Lower leg skin (tissue), 3 donors: ENCODE measurements at regions not wholly inside any gene's neighbourhood (a gene's known extent, or its start where the extent isn't known, plus 50 kb on each side); places are given as distances from the start of the nearest gene placed in this dataset.

Experiments used
- POLR2A ChIP-seq, 2 donors: fragments of 450-650 bp; IDR thresholded peaks; one replicate each; pipeline ENCODE4 v1.6.1; 2016 to 2017; ENCODE audit warnings: antibody characterized with exemption in 2 of 2, mild to moderate bottlenecking in 1 of 2, moderate library complexity in 1 of 2
- TF ChIP-seq, protein P1 (sequence below), 3 donors: fragments of 450-650 bp; IDR thresholded peaks; one replicate each; pipeline ENCODE4 v1.5.1; 2016; ENCODE audit warnings: antibody characterized with exemption in 3 of 3, mild to moderate bottlenecking in 3 of 3, moderate library complexity in 2 of 3

DNA sequence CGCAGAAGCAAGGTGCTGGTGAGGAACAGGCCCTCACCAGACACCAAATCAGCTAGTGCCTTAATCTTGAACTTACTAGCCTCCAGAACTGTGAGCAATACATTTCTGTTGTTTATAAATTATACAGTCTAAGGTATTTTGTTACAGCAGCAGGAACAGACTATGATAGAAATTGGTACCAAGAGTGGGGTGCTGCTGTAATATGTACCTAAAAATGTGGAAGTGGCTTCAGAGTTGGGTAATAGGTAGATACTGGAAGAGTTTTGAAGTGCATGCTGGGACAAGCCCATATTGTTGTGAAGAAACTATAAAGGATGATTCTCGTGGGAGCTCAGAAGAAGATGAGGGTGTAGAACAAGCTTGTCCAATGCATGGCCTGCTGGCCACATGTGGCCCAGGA is 866.8 kb downstream of the C6orf118 start:
- no peak for TF ChIP-seq POLR2A (IDR thresholded peaks at IDR 0.05)
- TF ChIP-seq, protein P1, sequence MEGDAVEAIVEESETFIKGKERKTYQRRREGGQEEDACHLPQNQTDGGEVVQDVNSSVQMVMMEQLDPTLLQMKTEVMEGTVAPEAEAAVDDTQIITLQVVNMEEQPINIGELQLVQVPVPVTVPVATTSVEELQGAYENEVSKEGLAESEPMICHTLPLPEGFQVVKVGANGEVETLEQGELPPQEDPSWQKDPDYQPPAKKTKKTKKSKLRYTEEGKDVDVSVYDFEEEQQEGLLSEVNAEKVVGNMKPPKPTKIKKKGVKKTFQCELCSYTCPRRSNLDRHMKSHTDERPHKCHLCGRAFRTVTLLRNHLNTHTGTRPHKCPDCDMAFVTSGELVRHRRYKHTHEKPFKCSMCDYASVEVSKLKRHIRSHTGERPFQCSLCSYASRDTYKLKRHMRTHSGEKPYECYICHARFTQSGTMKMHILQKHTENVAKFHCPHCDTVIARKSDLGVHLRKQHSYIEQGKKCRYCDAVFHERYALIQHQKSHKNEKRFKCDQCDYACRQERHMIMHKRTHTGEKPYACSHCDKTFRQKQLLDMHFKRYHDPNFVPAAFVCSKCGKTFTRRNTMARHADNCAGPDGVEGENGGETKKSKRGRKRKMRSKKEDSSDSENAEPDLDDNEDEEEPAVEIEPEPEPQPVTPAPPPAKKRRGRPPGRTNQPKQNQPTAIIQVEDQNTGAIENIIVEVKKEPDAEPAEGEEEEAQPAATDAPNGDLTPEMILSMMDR (IDR thresholded peaks at IDR 0.05), result no peak
